ENCODE measurements at regions not wholly inside any gene's neighbourhood (a gene's known extent, or its start where the extent isn't known, plus 50 kb on each side); places are given as distances from the start of the nearest gene placed in this dataset.

DNA sequence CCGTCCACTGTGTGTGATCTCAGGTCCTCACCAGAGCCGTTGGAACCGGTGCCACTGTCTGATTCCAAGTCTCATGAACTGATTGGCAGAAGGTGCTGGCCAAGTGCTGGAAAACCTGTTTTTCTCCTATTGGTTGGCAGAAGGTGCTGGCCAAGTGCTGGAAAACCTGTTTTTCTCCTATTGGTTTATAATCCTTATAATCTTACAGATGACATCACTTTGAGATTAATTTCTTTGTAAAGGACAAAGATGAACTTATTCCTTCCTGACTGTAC, 1106.3 kb downstream of the BRD1 start:
- TF ChIP-seq, protein P1, sequence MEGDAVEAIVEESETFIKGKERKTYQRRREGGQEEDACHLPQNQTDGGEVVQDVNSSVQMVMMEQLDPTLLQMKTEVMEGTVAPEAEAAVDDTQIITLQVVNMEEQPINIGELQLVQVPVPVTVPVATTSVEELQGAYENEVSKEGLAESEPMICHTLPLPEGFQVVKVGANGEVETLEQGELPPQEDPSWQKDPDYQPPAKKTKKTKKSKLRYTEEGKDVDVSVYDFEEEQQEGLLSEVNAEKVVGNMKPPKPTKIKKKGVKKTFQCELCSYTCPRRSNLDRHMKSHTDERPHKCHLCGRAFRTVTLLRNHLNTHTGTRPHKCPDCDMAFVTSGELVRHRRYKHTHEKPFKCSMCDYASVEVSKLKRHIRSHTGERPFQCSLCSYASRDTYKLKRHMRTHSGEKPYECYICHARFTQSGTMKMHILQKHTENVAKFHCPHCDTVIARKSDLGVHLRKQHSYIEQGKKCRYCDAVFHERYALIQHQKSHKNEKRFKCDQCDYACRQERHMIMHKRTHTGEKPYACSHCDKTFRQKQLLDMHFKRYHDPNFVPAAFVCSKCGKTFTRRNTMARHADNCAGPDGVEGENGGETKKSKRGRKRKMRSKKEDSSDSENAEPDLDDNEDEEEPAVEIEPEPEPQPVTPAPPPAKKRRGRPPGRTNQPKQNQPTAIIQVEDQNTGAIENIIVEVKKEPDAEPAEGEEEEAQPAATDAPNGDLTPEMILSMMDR (IDR thresholded peaks at IDR 0.05): no peak
- no peak for TF ChIP-seq POLR2A (IDR thresholded peaks at IDR 0.05)
- TF ChIP-seq POLR2AphosphoS5 (IDR thresholded peaks at IDR 0.05): no peak
- no peak for TF ChIP-seq EP300 (IDR thresholded peaks at IDR 0.05)
